T follicular helper cell (primary cell): ENCODE measurements at regions not wholly inside any gene's neighbourhood (a gene's known extent, or its start where the extent isn't known, plus 50 kb on each side); places are given as distances from the start of the nearest gene placed in this dataset.
A peak's percentile ranks its signal among the peaks of the same experiment; 100 is the strongest.
"Not testable (repeated sequence)": the region's sequence is repeated elsewhere in the genome, so short reads cannot be mapped to it uniquely, and the experiment has no call there.

Experiments used
- DNase-seq: peaks from one replicate; pipeline ENCODE4 v3.0.0-alpha.2; 2020; ENCODE audit warnings: low read depth

- DNase-seq = no peak
Measured at GRCh38 chr1:166391279-166392066, 224.7 kb upstream of the FAM78B start.

GRCh38 chr1:166395729-166396128 lies 228.9 kb upstream of the FAM78B start:
- DNase-seq = no peak

- DNase-seq = not testable (repeated sequence)
Measured at GRCh38 chr1:166409253-166410082, 242.7 kb upstream of the FAM78B start.

DNA sequence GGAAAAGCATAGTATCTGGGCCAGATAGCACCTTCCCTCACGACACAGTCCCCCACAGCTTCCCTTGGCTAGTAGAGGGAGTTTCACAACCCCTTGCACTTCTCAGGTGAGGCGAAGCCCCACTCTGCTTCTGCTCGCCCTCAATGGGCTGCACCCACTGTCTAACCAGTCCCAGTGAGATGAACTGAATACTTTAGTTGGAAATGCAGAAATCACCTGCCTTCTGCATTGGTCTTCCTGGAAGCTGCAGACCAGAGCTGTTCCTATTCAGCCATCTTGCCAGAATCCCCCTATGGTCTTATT lies 243.2 kb upstream of the FAM78B start:
- DNase-seq = no peak

- DNase-seq = not testable (repeated sequence)
Measured at GRCh38 chr1:166416831-166417230, 250.0 kb upstream of the FAM78B start.

- no peak for DNase-seq
Measured at GRCh38 chr1:166418344-166418933, 251.6 kb upstream of the FAM78B start.

DNA sequence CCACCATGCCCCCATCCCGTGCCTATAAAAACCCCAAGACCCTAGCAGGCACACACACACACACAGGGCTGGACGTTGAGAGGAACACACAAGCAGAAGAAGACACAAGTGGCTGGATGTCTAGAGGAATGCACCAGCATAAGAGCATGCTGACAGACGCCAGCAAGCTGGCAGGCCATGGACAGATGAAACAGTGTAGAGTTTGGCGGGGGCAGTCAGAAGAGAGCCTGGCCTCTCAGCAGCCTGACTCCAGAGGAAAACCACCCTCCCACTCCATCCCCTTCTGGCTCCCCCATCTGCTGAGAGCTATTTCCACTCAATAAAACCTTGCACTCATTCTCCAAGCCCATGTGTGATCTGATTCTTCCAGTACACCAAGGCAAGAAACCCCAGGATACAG lies 255.8 kb upstream of the FAM78B start:
- DNase-seq = not testable (repeated sequence)

- no peak for DNase-seq
Measured at GRCh38 chr1:166432655-166433054, 265.9 kb upstream of the FAM78B start.

DNA sequence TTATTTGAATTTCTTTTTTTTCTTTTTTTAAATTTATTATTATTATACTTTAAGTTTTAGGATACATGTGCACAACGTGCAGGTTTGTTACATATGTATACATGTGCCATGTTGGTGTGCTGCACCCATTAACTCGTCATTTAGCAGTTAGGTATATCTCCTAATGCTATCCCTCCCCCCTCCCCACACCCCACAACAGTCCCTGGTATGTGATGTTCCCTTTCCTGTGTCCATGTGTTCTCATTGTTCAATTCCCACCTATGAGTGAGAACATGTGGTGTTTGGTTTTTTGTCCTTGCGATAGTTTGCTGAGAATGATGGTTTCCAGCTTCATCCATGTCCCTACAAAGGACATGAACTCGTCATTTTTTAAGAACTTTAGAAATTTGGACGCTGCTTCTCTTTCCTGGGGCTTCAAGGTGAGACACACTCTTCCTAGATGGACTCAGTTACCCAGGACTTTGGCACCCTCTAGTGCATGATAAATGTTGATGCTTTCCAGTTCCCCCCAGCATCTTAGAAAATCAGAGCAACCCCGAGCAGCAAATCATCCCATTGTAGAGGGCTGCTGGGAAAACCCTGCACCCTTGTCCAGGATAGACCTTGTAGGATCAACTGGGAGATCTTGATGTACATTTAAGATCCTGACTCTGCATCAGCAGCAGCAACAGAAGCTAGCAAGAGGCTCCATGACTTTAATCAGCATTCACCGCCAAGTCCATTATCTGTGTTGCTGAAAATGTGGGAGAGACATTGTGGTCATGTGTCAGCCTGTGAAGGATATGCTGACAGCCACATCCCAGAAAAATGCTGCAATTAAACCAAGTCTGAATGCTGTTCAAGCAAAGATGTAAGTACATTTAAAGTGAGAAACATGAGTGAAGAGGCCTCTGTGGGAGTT lies 266.9 kb upstream of the FAM78B start:
- DNase-seq = not testable (repeated sequence)

GRCh38 chr1:166457700-166458099 lies 290.9 kb upstream of the FAM78B start:
- no peak for DNase-seq

DNA sequence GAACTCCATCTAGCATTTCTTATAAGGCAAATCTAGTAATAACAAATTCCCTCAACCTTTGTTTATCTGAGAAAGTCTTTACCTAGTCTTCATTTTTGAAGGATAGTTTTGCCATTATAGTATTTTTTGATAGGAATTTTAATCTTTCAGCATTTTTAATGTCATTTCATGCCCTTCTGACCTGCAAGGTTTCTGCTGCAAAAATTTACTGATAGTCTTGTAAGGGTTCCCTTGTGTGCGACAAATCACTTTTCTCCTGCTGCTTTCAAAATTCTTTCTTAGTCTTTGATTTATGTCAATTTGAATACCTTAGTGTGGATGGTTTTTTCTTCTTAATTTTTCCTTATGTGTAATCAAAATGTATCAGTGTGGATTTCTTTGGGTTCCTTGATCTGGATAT lies 297.5 kb upstream of the FAM78B start:
- DNase-seq = no peak

DNA sequence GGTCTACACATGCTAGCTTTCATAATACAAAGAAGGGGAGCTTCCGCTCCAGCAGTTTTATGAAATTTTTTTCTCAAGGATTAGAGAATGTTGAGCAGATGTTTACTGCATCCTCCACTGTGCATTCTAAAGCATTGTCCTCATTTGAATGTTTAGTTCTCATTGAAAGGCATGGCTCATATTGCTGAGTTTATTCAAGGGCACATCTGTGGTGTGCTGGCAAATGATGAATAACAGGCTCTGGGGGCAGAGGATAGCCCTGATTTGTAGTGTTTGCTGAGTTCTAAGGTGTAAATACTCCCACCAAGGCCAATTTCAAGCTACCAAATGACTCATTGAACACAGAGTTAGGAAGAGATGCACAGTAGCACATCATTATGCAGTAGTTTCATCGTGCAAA lies 303.2 kb upstream of the FAM78B start:
- DNase-seq = no peak

DNA sequence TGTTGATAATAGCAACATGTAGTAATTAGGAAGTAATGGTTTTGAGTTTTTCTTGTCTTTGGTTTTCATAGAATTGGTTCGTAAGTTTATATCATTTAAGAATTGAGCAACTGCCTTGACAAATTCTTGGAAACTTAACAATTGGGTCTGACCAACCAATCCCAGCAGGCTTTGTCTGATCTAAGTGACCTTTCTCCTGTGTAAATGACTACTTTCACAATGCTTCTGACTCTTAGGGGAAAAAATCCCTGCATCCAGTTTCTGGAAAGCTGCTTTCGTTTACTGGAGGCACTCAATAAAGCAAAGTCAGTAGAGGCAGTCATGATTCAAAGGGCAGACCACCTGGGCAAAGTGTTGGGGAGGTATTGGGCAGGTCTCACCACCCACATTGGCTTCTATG lies 303.6 kb upstream of the FAM78B start:
- DNase-seq = no peak

DNA sequence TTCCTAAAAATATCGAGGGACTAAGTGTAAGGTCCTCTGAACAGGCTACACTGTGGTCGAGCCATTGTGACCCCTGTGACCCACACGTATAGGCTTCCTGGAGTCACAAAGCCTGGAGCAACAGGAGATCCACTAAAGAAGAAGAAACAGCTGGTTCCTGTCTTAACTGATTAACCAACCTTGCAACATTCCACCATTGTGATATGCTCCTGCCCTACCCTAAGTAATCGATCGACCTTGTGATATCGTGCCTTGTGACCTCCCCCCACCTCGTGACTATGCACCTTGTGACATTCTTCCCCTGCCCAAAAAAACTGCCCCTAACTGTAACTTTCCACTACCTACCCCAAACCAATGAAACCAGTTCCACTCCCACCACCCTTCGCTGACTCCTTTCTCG lies 304.6 kb upstream of the FAM78B start:
- DNase-seq = no peak

DNA sequence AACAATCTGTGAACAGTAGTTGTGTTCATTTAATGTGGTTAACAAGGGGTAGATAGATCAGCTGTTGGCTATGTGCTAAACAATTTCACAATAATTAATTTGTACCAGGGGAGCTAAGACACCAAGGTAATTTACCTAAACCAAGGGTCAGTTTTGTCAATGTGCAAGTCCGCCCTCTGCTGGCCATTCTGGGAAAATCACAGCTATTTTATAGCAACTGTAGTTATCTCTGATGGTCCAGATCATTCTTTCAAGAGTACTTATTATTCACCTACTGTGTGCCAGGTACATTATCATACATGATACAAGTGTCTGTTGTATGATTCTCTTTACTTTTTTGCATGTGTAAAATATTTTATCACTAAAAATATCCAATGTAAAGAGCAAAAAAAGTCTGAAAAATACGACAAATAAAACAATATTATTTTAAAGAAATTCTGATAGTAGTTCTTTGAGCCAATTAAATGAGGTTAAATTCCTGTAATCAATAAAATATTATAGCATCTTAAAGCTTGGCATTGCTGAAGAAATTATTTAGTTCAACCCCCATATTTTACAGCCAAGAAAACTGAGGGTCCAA lies 312.3 kb upstream of the FAM78B start:
- DNase-seq = peak; percentile 31

DNA sequence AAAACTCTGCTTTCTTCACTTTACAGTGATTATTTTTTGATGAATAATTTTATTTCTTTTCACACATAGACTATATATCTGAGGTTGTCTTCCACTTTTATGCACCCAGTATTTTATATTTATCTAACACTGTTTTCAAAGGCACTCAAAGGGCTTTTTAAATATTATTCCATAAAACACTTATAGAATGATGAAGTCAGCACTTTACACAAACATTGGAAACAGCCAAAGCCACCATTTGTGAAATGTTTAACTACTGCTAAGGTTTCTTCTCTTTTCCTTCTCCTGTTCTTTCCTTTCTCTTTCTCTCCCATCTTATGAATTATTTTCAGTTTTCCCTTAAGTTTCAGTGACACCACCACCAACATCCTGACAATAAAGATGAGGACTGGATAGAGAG lies 317.7 kb upstream of the FAM78B start:
- DNase-seq = no peak

GRCh38 chr1:166484871-166485270 lies 318.1 kb upstream of the FAM78B start:
- DNase-seq = no peak

DNA sequence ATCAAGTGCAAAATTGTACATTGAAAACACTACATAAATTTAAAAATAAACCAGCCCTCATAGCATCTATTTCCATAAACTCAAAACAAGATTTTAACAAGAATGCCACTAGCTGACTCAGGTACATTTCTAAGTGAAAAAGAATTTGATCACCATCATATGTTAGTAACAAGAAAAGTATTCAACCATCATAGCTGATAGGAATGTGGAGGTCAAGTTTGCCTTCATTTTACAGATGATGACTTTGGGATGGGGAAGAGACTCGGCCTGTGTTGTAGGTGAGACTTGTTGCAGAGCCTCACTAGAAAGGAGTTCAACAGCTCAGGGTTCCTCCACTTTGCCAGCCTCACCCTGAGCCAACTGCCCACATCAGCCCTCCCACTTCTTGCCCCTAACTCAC lies 318.8 kb upstream of the FAM78B start:
- no peak for DNase-seq

DNA sequence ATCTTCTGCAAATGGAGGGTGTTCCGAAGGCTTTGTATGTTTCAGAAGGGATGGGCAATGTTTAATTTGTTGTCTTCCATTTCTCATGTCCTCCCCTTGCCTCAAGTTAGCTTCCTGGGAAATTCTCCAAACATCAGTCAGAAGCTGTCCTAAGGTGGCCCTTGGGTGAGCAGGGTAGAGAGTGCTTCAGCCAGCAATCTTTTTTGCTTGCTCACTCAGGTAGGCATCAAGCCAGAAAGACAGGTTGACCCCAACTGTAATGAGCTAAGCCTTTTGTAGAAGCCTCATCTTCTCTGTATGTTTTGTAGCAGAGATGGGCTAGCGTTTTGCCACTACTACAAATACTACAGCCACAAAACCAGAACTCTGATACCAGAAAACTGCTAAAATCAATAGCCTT lies 321.5 kb upstream of the FAM78B start:
- no peak for DNase-seq

DNA sequence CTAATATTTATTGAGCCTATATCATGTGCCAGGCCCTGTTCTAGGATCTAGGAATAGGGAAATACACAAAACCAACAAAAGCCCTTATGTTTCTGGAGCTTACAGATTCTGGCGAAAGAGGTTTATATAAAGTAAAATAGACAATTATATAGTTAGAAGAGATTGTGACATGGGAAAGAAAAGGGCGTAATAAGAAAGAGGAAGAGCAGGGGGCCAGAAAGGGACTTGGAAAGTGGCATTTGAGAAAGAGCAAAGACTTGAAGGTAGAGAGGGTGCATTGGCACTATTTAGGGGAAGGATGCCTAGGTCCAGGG lies 322.5 kb upstream of the FAM78B start:
- no peak for DNase-seq

DNA sequence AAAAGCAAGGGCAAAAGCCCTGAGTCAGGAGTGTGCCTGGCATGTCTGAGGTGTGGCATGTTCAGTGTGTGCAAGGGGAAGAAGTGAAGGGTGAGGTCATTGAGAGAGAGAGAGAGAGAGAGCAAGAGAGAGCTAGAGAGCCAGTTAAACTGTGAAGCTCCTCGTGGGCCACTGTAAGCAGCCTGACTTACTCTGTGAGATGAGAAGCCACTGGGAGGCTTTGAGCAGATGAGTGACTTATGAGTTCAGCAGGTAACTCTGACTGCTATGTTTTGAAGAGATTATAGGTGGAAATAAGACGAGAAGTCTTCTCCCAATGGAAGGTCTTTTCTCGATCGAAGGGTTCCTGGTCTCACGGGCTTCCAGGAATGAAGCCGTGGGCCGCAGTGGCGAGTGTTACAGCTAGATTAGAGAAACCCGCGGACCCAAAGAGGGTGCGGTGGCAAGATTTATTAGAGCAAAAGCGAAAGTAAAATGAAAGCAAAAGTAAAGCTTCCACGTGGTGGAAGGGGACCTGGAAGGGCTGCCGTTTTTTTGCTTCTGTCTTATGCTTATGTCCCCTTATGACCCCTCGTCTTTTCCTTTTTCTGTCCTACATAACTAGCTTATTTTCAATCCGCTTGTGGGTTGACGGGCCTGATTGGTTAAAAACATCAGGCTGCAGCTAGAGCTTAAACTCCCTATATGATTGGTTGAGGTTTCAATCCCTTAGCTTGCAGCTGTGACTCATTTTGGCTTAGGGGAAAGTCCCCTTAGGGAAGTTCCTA lies 323.1 kb upstream of the FAM78B start:
- DNase-seq = peak; percentile 6
